ENCODE measurements at regions not wholly inside any gene's neighbourhood (a gene's known extent, or its start where the extent isn't known, plus 50 kb on each side); places are given as distances from the start of the nearest gene placed in this dataset.

GRCh38 chr3:170636400-170636973 lies 50.6 kb upstream of the SLC7A14 start:
- no peak for TF ChIP-seq POLR2A (IDR thresholded peaks at IDR 0.05; ENCODE audit: low read depth, low read length)
- TF ChIP-seq TAF1 (IDR thresholded peaks at IDR 0.05; ENCODE audit: borderline replicate concordance, low read depth, low read length): no peak
- no peak for TF ChIP-seq POLR2AphosphoS5 (IDR thresholded peaks at IDR 0.05; ENCODE audit: low read depth, low read length)
- FAIRE-seq: no peak
- no peak for DNase-seq (ENCODE audit: insufficient read length)
